Sigmoid colon (tissue), 3 donors: ENCODE measurements at regions not wholly inside any gene's neighbourhood (a gene's known extent, or its start where the extent isn't known, plus 50 kb on each side); places are given as distances from the start of the nearest gene placed in this dataset.

Source experiments
- CTCF ChIP-seq, 4 experiments: fragments of 450-650 bp in 3 of 4; fragments of 200-600 bp in 1 of 4; IDR thresholded peaks; one replicate each; pipeline ENCODE4 v1.5.1; 2016 to 2019; ENCODE audit warnings: antibody characterized with exemption in 4 of 4, mild to moderate bottlenecking in 3 of 4, moderate library complexity in 2 of 4
- POLR2A ChIP-seq, 2 donors: fragments of 450-650 bp; IDR thresholded peaks; one replicate each; pipeline ENCODE4 v1.6.1; 2016; ENCODE audit warnings: antibody characterized with exemption in 2 of 2, mild to moderate bottlenecking in 2 of 2, moderate library complexity in 2 of 2

- TF ChIP-seq CTCF (IDR thresholded peaks at IDR 0.05) (no peak), POLR2A (IDR thresholded peaks at IDR 0.05) (no peak)
Observed at GRCh38 chr7:137091396-137091795, 222.9 kb downstream of the CHRM2 start.
